ENCODE measurements at regions not wholly inside any gene's neighbourhood (a gene's known extent, or its start where the extent isn't known, plus 50 kb on each side); places are given as distances from the start of the nearest gene placed in this dataset.

GRCh38 chr1:200231787-200232231 is 178.0 kb downstream of the ZNF281 start:
- Histone ChIP-seq H3K4me3 (replicated peaks in 1 of 3; ENCODE audit: insufficient read depth in 1 of 3, low read depth in 2 of 3, low read length in 3 of 3) (no peak overlapping the region), H2AFZ (ENCODE audit: low read length) (no peak overlapping the region), H3K27me3 (ENCODE audit: control insufficient read depth in 1 of 2, insufficient read depth in 2 of 2, low read length in 2 of 2) (no peaks in the 10 kb centered on the region), H3K4me2 (ENCODE audit: low read depth, low read length) (no peak overlapping the region), H3K36me3 (replicated peaks in 1 of 2; ENCODE audit: control insufficient read depth in 1 of 2, insufficient read depth in 2 of 2, low read length in 2 of 2) (no peaks in the 10 kb centered on the region), H3K27ac (ENCODE audit: extremely low read length, insufficient read depth, low read length) (no peak overlapping the region), H3K9me3 (ENCODE audit: low read length) (no peaks in the 10 kb centered on the region), H3K4me1 (ENCODE audit: insufficient read depth, low read length) (peaks cover 12% of the 10 kb centered on the region), H3K79me2 (ENCODE audit: insufficient read depth, low read length) (no peaks in the 10 kb centered on the region), H3K9ac (ENCODE audit: insufficient read depth, low read depth, low read length) (no peak overlapping the region), H4K20me1 (ENCODE audit: insufficient read depth, low read length) (no peaks in the 10 kb centered on the region)
- FAIRE-seq (no peak), ATAC-seq (no peak), DNase-seq (ENCODE audit: low spot score) (peak; percentile 17)
- POLR2A ChIA-PET: no interaction called here
- BruUV-seq (replicated peaks): no TSS peak
- in situ Hi-C loops (cut with HindIII; ENCODE audit: extremely low pct_ligation_motif_present, low pct_unique_long_range_greater_than_20kb) (no loop called here), intact Hi-C loops (cut with micrococcal nuclease; ENCODE audit: unreplicated experiment) (no loop called here)
- peak; percentile 70; the same call in 1 of the 2 replicates for TF ChIP-seq NCOR1 (IDR thresholded peaks at IDR 0.05; ENCODE audit: borderline replicate concordance, low read length)
- TF ChIP-seq HNF4A (CRISPR knock-in tag; IDR thresholded peaks at IDR 0.05): peak; percentile 70
- TF ChIP-seq PAF1 (CRISPR knock-in tag; IDR thresholded peaks at IDR 0.05): no peak
- peak; percentile 41; the same call in 1 of the 2 replicates for TF ChIP-seq CEBPB (IDR thresholded peaks at IDR 0.05; ENCODE audit: borderline replicate concordance, low read depth, low read length)
- CTCF ChIA-PET (ENCODE audit: low intra/inter-chr PET ratio, low total read pairs): no interaction called here
- WGBS (ENCODE audit: low lambda C conversion rate): 0% methylated on average over 1 of the region's 1 CpG

- Histone ChIP-seq H3K4me1 (ENCODE audit: insufficient read depth, low read length) (peaks cover 12% of the 10 kb centered on the region), H3K9me3 (ENCODE audit: low read length) (no peaks in the 10 kb centered on the region), H4K20me1 (ENCODE audit: insufficient read depth, low read length) (no peaks in the 10 kb centered on the region), H3K27me3 (ENCODE audit: control insufficient read depth in 1 of 2, insufficient read depth in 2 of 2, low read length in 2 of 2) (no peaks in the 10 kb centered on the region), H3K36me3 (replicated peaks in 1 of 2; ENCODE audit: control insufficient read depth in 1 of 2, insufficient read depth in 2 of 2, low read length in 2 of 2) (no peaks in the 10 kb centered on the region), H3K9ac (ENCODE audit: insufficient read depth, low read depth, low read length) (no peak overlapping the region), H3K79me2 (ENCODE audit: insufficient read depth, low read length) (no peaks in the 10 kb centered on the region), H3K4me2 (ENCODE audit: low read depth, low read length) (no peak overlapping the region), H2AFZ (ENCODE audit: low read length) (no peak overlapping the region), H3K27ac (ENCODE audit: extremely low read length, insufficient read depth, low read length) (no peak overlapping the region), H3K4me3 (replicated peaks in 1 of 3; ENCODE audit: insufficient read depth in 1 of 3, low read depth in 2 of 3, low read length in 3 of 3) (no peak overlapping the region)
- POLR2A ChIA-PET: no interaction called here
- CTCF ChIA-PET (ENCODE audit: low intra/inter-chr PET ratio, low total read pairs): no interaction called here
- BruUV-seq (replicated peaks): no TSS peak
- intact Hi-C loops (cut with micrococcal nuclease; ENCODE audit: unreplicated experiment): no loop called here
- no peak for ATAC-seq
- DNase-seq (ENCODE audit: low spot score): no peak
- in situ Hi-C loops (cut with HindIII; ENCODE audit: extremely low pct_ligation_motif_present, low pct_unique_long_range_greater_than_20kb): no loop called here
- 42% methylated on average over 1 of the region's 1 CpG for WGBS (ENCODE audit: low lambda C conversion rate)
- FAIRE-seq: no peak
- no peak for TF ChIP-seq ZNF230 (CRISPR knock-in tag; IDR thresholded peaks at IDR 0.05)
- no peak for TF ChIP-seq THAP8 (CRISPR knock-in tag; IDR thresholded peaks at IDR 0.05; ENCODE audit: borderline replicate concordance)
- TF ChIP-seq IKZF1 (IDR thresholded peaks at IDR 0.05): no peak
- no peak for TF ChIP-seq EEA1 (CRISPR knock-in tag; IDR thresholded peaks at IDR 0.05; ENCODE audit: borderline replicate concordance)
- TF ChIP-seq SP140L (CRISPR knock-in tag; IDR thresholded peaks at IDR 0.05; ENCODE audit: borderline replicate concordance): no peak
- no peak for TF ChIP-seq DNMT1 (CRISPR knock-in tag; IDR thresholded peaks at IDR 0.05)
- no peak for TF ChIP-seq ZNF704 (CRISPR knock-in tag; IDR thresholded peaks at IDR 0.05; ENCODE audit: borderline replicate concordance)
- TF ChIP-seq KMT2A (CRISPR knock-in tag; IDR thresholded peaks at IDR 0.05): no peak
- TF ChIP-seq SAP130 (CRISPR knock-in tag; IDR thresholded peaks at IDR 0.05; ENCODE audit: low read depth): no peak
- TF ChIP-seq CHD4 (IDR thresholded peaks at IDR 0.05; ENCODE audit: borderline replicate concordance, low read length): no peak
- TF ChIP-seq HOXA9 (CRISPR knock-in tag; IDR thresholded peaks at IDR 0.05; ENCODE audit: borderline replicate concordance): no peak
- TF ChIP-seq NCOA2 (CRISPR knock-in tag; IDR thresholded peaks at IDR 0.05): no peak
- no peak for TF ChIP-seq HNRNPK (IDR thresholded peaks at IDR 0.05; ENCODE audit: low read depth, low read length, poor library complexity, severe bottlenecking)
- no peak for TF ChIP-seq TFE3 (CRISPR knock-in tag; IDR thresholded peaks at IDR 0.05)
- no peak for TF ChIP-seq ZNF124 (CRISPR knock-in tag; IDR thresholded peaks at IDR 0.05)
These were observed 179.2 kb downstream of the ZNF281 start for GRCh38 chr1:200230671-200231070.

All from HepG2 (cell line).